GM21390 (cell line): ENCODE measurements at regions not wholly inside any gene's neighbourhood (a gene's known extent, or its start where the extent isn't known, plus 50 kb on each side); places are given as distances from the start of the nearest gene placed in this dataset.

Experiments
- ATAC-seq: cut with Tn5 transposase; IDR thresholded peaks from one replicate; pipeline ENCODE4 v1.9.1; 2021; ENCODE audit not compliant: unreplicated experiment

- ATAC-seq: no peak
These were observed 481.0 kb upstream of the ADAMTS5 start for GRCh38 chr21:27447843-27448242.

DNA sequence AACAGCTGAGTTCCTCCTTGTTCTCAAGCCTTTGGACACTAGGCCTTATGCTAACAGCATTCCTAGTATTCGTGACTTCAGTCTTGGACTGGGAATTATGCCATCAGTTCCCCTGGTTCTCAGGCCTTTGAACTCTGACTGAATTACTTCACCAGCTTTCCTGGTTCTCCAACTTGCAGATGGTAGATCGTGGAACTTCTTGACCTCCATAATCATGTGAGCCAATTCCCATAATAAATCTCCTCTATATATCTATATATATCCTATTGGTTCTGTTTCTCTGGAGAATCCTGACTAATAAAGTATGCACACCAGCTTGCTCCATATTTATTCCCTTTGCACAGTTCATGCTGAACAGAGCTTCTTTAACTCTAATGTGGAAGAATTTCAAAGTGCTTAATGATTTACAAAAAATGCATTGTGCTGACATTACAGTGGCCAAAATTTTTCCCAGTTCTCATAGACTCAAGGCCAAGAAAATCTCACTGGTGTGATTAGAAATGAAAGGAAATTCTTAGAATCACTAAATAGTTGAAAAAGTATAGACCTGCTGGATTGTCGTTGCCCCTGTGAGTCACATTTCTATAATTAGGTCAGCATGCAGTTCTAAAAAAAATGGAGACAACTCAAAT is 462.9 kb upstream of the ADAMTS5 start:
- ATAC-seq: no peak

DNA sequence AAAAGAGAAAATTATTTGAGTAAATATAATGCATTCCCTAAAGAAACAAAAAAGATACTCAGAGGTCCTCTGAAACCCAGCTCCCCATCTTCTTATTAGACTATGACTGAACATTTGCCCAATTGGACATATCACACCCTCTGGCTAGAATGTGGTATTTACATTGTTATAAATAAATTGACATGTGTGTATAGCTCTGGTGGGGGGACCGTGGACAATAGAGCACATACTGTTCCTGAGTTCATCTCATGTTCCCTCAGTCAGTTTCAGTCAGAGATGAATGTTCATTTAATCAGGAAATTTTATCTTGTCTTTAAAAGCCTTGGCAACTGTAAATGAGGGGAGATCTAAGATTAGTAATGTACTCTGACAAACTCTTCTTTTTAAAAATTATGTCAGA is 459.3 kb upstream of the ADAMTS5 start:
- no peak for ATAC-seq

- no peak for ATAC-seq
These were observed 458.7 kb upstream of the ADAMTS5 start for GRCh38 chr21:27425574-27425973.

- no peak for ATAC-seq
These were observed 458.3 kb upstream of the ADAMTS5 start for GRCh38 chr21:27425172-27425571.

- ATAC-seq: no peak
These were observed 457.7 kb upstream of the ADAMTS5 start for GRCh38 chr21:27424601-27425000.

GRCh38 chr21:27423906-27424595 is 457.2 kb upstream of the ADAMTS5 start:
- no peak for ATAC-seq

DNA sequence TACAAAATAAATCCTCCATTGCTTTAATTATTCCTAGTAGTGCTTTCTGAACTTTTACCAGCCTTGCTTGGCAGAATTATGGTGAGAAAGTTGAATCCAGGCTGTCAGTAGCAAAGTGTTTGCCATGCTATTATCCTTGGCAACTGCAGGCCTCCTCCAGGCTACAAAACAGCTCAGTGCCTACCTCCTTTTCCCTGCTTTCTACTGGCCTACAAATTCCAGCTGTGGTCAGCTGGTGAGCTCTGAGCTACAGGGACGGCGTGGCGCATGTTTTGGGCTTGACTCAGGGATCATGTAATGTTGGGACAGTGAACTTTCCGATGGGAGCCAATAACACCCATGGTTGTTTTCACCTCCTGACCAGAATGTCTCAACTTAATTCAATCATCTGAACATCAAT is 456.1 kb upstream of the ADAMTS5 start:
- no peak for ATAC-seq

DNA sequence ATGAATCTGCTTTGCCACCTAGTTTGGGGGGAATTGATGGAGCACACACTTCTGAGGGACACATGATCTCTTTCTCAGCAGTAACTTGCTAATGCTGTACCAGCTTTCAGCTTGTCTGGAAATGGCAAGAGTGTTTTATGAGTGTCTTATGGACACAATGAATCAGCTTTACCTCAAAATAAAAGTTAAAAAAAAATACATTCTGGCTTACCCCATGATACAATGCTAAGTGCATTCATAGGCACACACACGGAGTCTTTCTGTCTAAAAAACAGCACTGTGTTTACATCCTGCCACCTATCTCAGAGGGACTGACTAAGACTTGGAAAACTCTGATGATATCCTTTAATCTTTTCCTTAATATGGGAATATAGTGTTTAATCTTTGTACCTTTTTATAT is 455.5 kb upstream of the ADAMTS5 start:
- no peak for ATAC-seq

GRCh38 chr21:27421654-27422053 is 454.8 kb upstream of the ADAMTS5 start:
- ATAC-seq: no peak

DNA sequence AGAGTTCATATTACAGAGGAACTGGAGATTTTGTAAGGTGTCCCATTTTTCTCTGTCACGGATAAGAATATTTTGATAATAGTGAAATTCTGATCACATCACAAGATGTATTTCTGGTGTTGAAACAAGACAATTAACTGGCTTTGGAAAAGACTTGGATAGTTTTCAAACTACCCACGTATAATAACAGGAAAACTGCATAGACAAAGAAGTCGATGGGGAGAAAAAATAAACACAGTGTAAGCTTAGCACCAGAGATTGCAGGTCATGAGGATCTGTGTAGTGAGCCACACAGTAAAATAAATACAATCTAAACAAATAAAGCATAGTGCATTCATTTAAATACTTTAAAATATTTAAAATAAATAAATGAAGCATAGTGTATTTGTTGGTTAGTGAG is 452.3 kb upstream of the ADAMTS5 start:
- no peak for ATAC-seq

- ATAC-seq: no peak
These were observed 451.5 kb upstream of the ADAMTS5 start for GRCh38 chr21:27418346-27418745.

- ATAC-seq: no peak
These were observed 445.6 kb upstream of the ADAMTS5 start for GRCh38 chr21:27412530-27412929.

GRCh38 chr21:27408826-27409225 is 441.9 kb upstream of the ADAMTS5 start:
- ATAC-seq: no peak

DNA sequence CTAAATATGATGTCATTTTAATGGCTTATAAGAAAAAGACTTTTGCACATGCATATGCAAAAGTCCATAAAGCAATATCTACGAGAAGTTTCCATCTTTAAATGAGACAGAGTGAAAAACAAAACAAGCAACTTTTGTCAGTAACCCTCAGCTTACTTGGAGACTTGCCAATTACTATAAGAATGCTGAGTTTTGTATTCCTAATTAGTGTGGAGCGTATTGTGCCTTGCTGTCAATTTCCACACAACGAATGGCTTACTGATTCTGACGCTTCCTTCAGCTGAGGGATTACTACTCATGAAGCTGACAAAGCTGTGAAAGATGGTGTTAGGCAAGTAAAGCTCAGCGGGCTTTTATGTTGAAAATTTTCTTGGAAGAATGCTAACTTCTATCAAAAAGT is 440.4 kb upstream of the ADAMTS5 start:
- no peak for ATAC-seq

DNA sequence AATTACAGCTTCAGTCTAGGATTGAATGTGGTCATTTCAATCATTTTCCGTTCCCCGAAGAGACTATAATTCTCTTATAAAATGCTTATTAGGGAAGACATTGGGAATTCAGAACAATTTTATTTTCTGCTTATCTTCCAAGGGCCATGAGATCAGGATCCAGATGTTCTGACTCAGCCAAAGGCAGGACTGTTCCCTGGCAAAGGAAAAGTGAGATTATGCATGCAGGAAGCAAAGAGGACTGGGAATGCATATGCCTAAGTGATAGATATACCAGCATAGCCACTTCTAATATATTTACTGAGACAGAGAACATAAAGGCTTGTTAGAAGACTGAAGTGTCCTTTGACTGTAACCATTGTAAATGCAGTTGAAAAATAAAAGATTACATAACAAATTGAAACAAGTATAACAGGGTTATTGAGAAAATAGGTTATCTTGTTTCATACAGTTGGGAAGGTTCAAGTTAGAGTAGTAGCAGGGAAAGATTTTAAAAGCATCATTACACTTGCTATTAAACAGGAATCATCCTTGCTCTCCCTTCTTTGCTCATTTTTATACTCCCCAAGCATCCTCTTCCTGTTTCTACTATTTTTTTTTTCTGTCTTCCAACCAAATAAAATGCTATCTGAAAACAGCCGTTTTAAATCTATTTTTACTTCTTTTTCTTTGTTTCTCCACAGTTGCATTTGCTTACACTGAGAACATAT is 439.6 kb upstream of the ADAMTS5 start:
- no peak for ATAC-seq

- ATAC-seq: no peak
These were observed 436.1 kb upstream of the ADAMTS5 start for GRCh38 chr21:27403011-27403410.

DNA sequence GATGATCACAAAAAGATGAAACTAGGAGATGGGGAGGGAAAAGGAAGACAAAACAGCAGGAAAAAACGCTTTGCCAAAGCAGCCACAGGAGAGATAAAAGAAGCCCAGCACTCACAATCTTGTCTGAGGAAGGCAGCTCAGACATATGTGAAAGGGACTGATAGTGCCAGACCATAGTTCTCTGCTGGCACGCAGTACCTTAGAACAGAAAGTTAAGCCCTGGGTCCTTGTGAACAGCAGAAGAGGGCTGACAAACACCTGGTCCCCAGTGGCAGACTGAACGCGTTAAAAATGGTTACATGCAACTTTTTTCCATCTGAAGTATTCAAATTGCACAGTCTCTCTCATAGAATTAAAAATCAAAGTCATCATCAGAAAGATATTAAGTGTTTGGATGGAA is 433.2 kb upstream of the ADAMTS5 start:
- no peak for ATAC-seq

GRCh38 chr21:27397578-27397977 is 430.7 kb upstream of the ADAMTS5 start:
- ATAC-seq: no peak

- ATAC-seq: no peak
These were observed 426.8 kb upstream of the ADAMTS5 start for GRCh38 chr21:27393726-27394125.

DNA sequence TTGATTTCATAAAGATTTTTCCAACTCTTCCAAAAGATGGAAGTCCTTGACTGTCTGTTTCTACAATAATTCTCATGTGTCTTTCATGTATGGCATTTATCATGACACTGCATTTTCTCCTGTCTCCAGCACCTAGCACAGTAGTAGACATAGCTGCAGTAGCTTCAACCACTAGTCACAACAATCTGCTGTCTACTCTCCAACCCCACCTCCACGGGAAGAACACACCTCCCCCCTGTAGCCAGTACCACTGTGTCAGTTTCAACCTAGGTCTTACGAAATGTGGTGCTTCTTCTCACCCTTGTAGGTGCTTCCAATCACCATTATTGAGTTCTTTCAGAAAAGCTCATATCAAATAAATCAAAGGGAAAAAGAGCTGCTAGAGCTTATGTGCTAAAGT is 425.1 kb upstream of the ADAMTS5 start:
- no peak for ATAC-seq

GRCh38 chr21:27390384-27390783 is 423.5 kb upstream of the ADAMTS5 start:
- ATAC-seq: no peak
